ENCODE measurements at regions not wholly inside any gene's neighbourhood (a gene's known extent, or its start where the extent isn't known, plus 50 kb on each side); places are given as distances from the start of the nearest gene placed in this dataset.

- TF ChIP-seq SP1 (IDR thresholded peaks at IDR 0.05; ENCODE audit: low read depth) (no peak), CTCF (IDR thresholded peaks at IDR 0.05 in 2 of 3, conservative IDR thresholded peaks at IDR 0.05 in 1 of 3; ENCODE audit: borderline replicate concordance in 1 of 3, insufficient read depth in 1 of 3, low read depth in 2 of 3, low read length in 2 of 3) (no peak), EZH2phosphoT487 (IDR thresholded peaks at IDR 0.05; ENCODE audit: borderline replicate concordance) (no peak), TCF7L2 (IDR thresholded peaks at IDR 0.05; ENCODE audit: borderline replicate concordance, extremely low read depth, insufficient read depth, insufficient read length) (no peak), RAD21 (IDR thresholded peaks at IDR 0.05; ENCODE audit: low read depth) (no peak), POLR2A (IDR thresholded peaks at IDR 0.05; ENCODE audit: borderline replicate concordance, extremely low read depth, insufficient read depth, insufficient read length) (no peak), POLR2AphosphoS5 (IDR thresholded peaks at IDR 0.05; ENCODE audit: low read depth, low read length) (no peak), YY1 (IDR thresholded peaks at IDR 0.05; ENCODE audit: extremely low read depth, insufficient replicate concordance, low read depth, low read length) (no peak), ATF3 (IDR thresholded peaks at IDR 0.05) (no peak), MAX (IDR thresholded peaks at IDR 0.05) (no peak), EZH2 (IDR thresholded peaks at IDR 0.05) (no peak), FOSL1 (IDR thresholded peaks at IDR 0.05; ENCODE audit: low read depth) (no peak), ZFX (IDR thresholded peaks at IDR 0.05) (no peak)
Measured at GRCh38 chr18:52131845-52132244, 208.2 kb upstream of the DCC start.

All from HCT116 (cell line).